DND-41 (cell line): ENCODE measurements at regions not wholly inside any gene's neighbourhood (a gene's known extent, or its start where the extent isn't known, plus 50 kb on each side); places are given as distances from the start of the nearest gene placed in this dataset.

Source experiments
- EZH2 ChIP-seq: IDR thresholded peaks from 3 replicates; pipeline ENCODE4 v1.6.1; 2012; ENCODE audit warnings: borderline replicate concordance, low read depth, mild to moderate bottlenecking, moderate library complexity, low read length, inconsistent platforms; ENCODE audit not compliant: severe bottlenecking
- TF ChIP-seq, protein P1 (sequence below): IDR thresholded peaks from 2 replicates; pipeline ENCODE4 v1.5.1; 2012; ENCODE audit warnings: borderline replicate concordance, low read length, moderate library complexity, mild to moderate bottlenecking; ENCODE audit not compliant: poor library complexity, severe bottlenecking; ENCODE audit errors: extremely low read depth

DNA sequence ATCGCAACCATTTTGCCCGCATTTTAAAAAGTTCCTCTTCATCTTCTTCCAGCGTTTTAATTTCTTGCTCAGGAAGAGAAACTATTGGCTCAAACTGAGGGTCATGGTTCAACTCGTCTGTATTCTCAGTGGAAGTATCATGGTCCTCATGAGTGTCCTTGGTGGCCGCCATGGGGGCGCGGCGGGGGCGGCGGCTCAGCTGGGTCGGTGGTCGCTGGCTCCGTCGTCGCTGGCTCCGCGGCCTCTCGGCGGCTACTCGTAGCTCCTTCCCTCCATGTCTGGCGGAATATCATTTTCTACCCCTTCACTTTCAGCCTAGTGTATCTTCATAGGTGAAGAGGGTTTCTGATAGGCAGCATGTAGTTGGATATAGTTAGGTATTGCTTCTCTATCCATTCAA lies 492.0 kb upstream of the MAGEB18 start:
- TF ChIP-seq, protein P1, sequence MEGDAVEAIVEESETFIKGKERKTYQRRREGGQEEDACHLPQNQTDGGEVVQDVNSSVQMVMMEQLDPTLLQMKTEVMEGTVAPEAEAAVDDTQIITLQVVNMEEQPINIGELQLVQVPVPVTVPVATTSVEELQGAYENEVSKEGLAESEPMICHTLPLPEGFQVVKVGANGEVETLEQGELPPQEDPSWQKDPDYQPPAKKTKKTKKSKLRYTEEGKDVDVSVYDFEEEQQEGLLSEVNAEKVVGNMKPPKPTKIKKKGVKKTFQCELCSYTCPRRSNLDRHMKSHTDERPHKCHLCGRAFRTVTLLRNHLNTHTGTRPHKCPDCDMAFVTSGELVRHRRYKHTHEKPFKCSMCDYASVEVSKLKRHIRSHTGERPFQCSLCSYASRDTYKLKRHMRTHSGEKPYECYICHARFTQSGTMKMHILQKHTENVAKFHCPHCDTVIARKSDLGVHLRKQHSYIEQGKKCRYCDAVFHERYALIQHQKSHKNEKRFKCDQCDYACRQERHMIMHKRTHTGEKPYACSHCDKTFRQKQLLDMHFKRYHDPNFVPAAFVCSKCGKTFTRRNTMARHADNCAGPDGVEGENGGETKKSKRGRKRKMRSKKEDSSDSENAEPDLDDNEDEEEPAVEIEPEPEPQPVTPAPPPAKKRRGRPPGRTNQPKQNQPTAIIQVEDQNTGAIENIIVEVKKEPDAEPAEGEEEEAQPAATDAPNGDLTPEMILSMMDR, result no peak
- TF ChIP-seq EZH2, result no peak
